Gastrocnemius medialis (tissue), 4 donors: ENCODE measurements at regions not wholly inside any gene's neighbourhood (a gene's known extent, or its start where the extent isn't known, plus 50 kb on each side); places are given as distances from the start of the nearest gene placed in this dataset.

Source experiments
- ATAC-seq, 2 donors: fragments of 150-250 bp; one replicate each; pipeline ENCODE4 v1.9.1; 2016
- DNase-seq, 2 donors: peaks; one replicate each; pipeline ENCODE4 v3.0.0-alpha.2; 2019
- H3K27ac ChIP-seq, 4 donors: fragments of 200-600 bp; sonication (generic); 1 replicate in 1 of 4; 2 replicates in 3 of 4; pipeline ENCODE4 v1.5.1; 2016 to 2018; ENCODE audit warnings: mild to moderate bottlenecking in 2 of 4, moderate library complexity in 1 of 4
- H3K27me3 ChIP-seq, 3 donors: fragments of 200-600 bp; sonication (generic) in 2 of 3; 1 replicate in 1 of 3; 2 replicates in 2 of 3; pipeline versions ENCODE4 v1.5.1 to v1.6.0; 2016 to 2019; ENCODE audit warnings: mild to moderate bottlenecking in 1 of 3, moderate library complexity in 1 of 3
- H3K36me3 ChIP-seq, 2 donors: fragments of 200-600 bp; sonication (generic) in 1 of 2; one replicate each; pipeline ENCODE4 v1.5.1; 2017 to 2018
- H3K4me1 ChIP-seq, 2 donors: fragments of 200-600 bp; sonication (generic) in 1 of 2; one replicate each; pipeline ENCODE4 v1.5.1; 2016 to 2017; ENCODE audit warnings: mild to moderate bottlenecking in 2 of 2
- H3K4me3 ChIP-seq, 4 donors: fragments of 200-600 bp; sonication (generic) in 3 of 4; 1 replicate in 1 of 4; 2 replicates in 3 of 4; pipeline ENCODE4 v1.5.1; 2016 to 2019; ENCODE audit warnings: mild to moderate bottlenecking in 2 of 4
- H3K9me3 ChIP-seq, 3 donors: fragments of 200-600 bp; sonication (generic) in 2 of 3; 1 replicate in 1 of 3; 2 replicates in 2 of 3; pipeline ENCODE4 v1.5.1; 2016 to 2019
- CTCF ChIP-seq, 5 experiments: fragments of 450-650 bp in 3 of 5; fragments of 200-600 bp in 2 of 5; sonication (generic) in 2 of 5; IDR thresholded peaks in 4 of 5; conservative IDR thresholded peaks in 1 of 5; 1 replicate in 4 of 5; 2 replicates in 1 of 5; pipeline ENCODE4 v1.5.1; 2016 to 2019; ENCODE audit warnings: antibody characterized with exemption in 5 of 5, mild to moderate bottlenecking in 3 of 5, moderate library complexity in 3 of 5
- POLR2A ChIP-seq, 2 donors: fragments of 450-650 bp; IDR thresholded peaks; one replicate each; pipeline ENCODE4 v1.6.1; 2017; ENCODE audit warnings: antibody characterized with exemption in 2 of 2, mild to moderate bottlenecking in 2 of 2, moderate library complexity in 2 of 2
- in situ Hi-C, 4 donors: fragments of 200-750 bp; cut with MboI; loops; one replicate each; pipeline versions ENCODE4 v1.15.0 to v1.8.0; 2017; ENCODE audit warnings: low sequenced_read_pairs in 4 of 4
- intact Hi-C: fragments of 100-400 bp; cut with DNase I; formaldehyde crosslinking; loops from one replicate; pipeline ENCODE4 v1.15.1; 2023; ENCODE audit warnings: low total_unique reads

GRCh38 chr13:101003566-101003965 lies 329.0 kb upstream of the TMTC4 start:
- Histone ChIP-seq H3K36me3 (no peaks in the 10 kb centered on the region), H3K4me1 (no peaks in the 10 kb centered on the region), H3K9me3 (no peaks in the 10 kb centered on the region), H3K27me3 (no peaks in the 10 kb centered on the region), H3K27ac (no peak overlapping the region), H3K4me3 (no peak overlapping the region)
- DNase-seq (no peak), ATAC-seq (no peak)
- intact Hi-C loops (no loop called here), in situ Hi-C loops (no loop called here)
- TF ChIP-seq POLR2A (IDR thresholded peaks at IDR 0.05): no peak
- no peak for TF ChIP-seq CTCF (IDR thresholded peaks at IDR 0.05 in 4 of 5, conservative IDR thresholded peaks at IDR 0.05 in 1 of 5)

DNA sequence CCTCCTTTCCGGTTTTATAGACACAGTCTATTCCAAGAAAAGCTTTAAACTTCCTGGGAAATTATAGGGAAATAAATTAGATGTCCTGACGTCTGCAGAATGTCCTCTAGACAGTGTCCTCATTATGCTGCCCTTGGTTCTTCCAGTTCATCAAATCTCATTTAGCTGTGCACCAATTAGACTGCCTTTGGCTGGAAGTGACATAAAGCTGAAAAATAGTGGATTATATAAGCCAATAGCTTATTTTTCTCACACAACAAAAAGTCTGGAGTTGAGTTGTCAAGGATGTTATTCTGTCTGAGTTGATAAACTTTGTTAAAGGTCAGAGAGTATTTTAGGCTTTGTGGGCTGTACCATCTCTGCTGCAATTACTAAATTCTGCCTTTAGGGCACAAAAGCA lies 314.8 kb upstream of the TMTC4 start:
- Histone ChIP-seq H3K9me3 (no peaks in the 10 kb centered on the region), H3K27ac (no peak overlapping the region), H3K4me3 (no peak overlapping the region), H3K36me3 (no peaks in the 10 kb centered on the region), H3K4me1 (no peaks in the 10 kb centered on the region), H3K27me3 (no peaks in the 10 kb centered on the region)
- TF ChIP-seq POLR2A (IDR thresholded peaks at IDR 0.05) (no peak), CTCF (IDR thresholded peaks at IDR 0.05 in 4 of 5, conservative IDR thresholded peaks at IDR 0.05 in 1 of 5) (no peak)
- in situ Hi-C loops: no loop called here
- ATAC-seq (no peak), DNase-seq (no peak)
- intact Hi-C loops: no loop called here

DNA sequence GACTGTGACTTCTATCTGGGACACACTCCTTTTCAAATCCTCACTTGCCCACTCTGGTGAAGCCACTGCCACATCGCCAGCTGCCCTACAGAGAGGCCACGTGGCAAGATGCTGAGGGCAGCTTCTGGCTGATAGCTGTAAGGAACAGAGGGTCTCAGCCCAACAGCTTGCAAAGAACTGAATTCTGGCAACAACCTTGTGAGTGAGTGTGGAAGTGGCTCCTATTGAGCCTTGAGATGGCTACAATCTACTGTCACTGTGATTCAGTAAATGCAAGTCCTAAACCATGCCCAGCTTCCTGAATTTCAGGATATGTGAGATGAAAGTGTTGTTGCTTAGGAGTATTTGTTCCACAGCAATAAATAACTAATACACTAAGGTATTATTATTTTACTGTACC lies 314.3 kb upstream of the TMTC4 start:
- Histone ChIP-seq H3K36me3 (no peaks in the 10 kb centered on the region), H3K9me3 (no peaks in the 10 kb centered on the region), H3K27me3 (no peaks in the 10 kb centered on the region), H3K4me3 (no peak overlapping the region), H3K4me1 (no peaks in the 10 kb centered on the region), H3K27ac (no peak overlapping the region)
- intact Hi-C loops (no loop called here), in situ Hi-C loops (no loop called here)
- TF ChIP-seq CTCF (IDR thresholded peaks at IDR 0.05 in 4 of 5, conservative IDR thresholded peaks at IDR 0.05 in 1 of 5): no peak
- no peak for TF ChIP-seq POLR2A (IDR thresholded peaks at IDR 0.05)
- ATAC-seq (no peak), DNase-seq (no peak)

DNA sequence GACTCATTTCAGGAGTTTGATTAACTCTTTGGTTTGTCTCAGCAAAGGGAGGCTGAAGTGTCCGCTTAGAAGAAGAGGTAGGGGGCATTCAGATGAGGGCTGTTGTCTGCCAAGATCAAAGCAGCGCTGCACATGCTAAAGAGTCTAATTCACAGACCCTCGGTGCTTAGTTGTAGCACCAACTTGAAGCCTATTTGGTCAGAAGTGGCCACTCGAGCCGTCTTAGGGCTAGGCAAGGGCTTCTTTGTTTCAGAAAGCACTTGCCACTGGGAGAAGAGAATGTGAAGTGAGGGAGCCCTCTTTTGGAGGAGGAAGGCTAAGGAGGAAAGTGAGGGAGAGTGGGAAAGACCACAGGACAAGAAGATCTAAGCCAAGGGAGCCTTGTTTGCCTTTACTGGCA lies 313.4 kb upstream of the TMTC4 start:
- no peaks in the 10 kb centered on the region for H3K27me3 ChIP-seq
- H3K9me3 ChIP-seq: no peaks in the 10 kb centered on the region
- H3K4me3 ChIP-seq: no peak overlapping the region
- H3K27ac ChIP-seq: no peak overlapping the region
- no peaks in the 10 kb centered on the region for H3K4me1 ChIP-seq
- in situ Hi-C loops (no loop called here), intact Hi-C loops (no loop called here)
- TF ChIP-seq CTCF (IDR thresholded peaks at IDR 0.05 in 4 of 5, conservative IDR thresholded peaks at IDR 0.05 in 1 of 5): no peak
- TF ChIP-seq POLR2A (IDR thresholded peaks at IDR 0.05): no peak
- no peaks in the 10 kb centered on the region for H3K36me3 ChIP-seq
- DNase-seq (no peak), ATAC-seq (no peak)

- no peak for DNase-seq
- intact Hi-C loops: no loop called here
These were observed 312.0 kb upstream of the TMTC4 start for GRCh38 chr13:100986571-100986970.

More at GRCh38 chr13:100986571-100986970, 312.0 kb upstream of the TMTC4 start:
- TF ChIP-seq POLR2A (IDR thresholded peaks at IDR 0.05) (no peak), CTCF (IDR thresholded peaks at IDR 0.05 in 4 of 5, conservative IDR thresholded peaks at IDR 0.05 in 1 of 5) (no peak)
- no peaks in the 10 kb centered on the region for H3K9me3 ChIP-seq
- H3K27me3 ChIP-seq: no peaks in the 10 kb centered on the region
- in situ Hi-C loops: no loop called here
- ATAC-seq: no peak
- no peak overlapping the region for H3K4me3 ChIP-seq
- no peaks in the 10 kb centered on the region for H3K4me1 ChIP-seq
- no peaks in the 10 kb centered on the region for H3K36me3 ChIP-seq
- no peak overlapping the region for H3K27ac ChIP-seq
